ENCODE measurements at regions not wholly inside any gene's neighbourhood (a gene's known extent, or its start where the extent isn't known, plus 50 kb on each side); places are given as distances from the start of the nearest gene placed in this dataset.
"Not testable (repeated sequence)": the region's sequence is repeated elsewhere in the genome, so short reads cannot be mapped to it uniquely, and the experiment has no call there.

GRCh38 chr5:118551031-118551430 is 437.3 kb downstream of the DTWD2 start:
- no peak for DNase-seq

GRCh38 chr5:118548761-118549720 is 439.3 kb downstream of the DTWD2 start:
- no peak for DNase-seq

- DNase-seq: no peak
These were observed 442.9 kb downstream of the DTWD2 start for GRCh38 chr5:118545470-118545869.

- no peak for DNase-seq
These were observed 443.4 kb downstream of the DTWD2 start for GRCh38 chr5:118544887-118545449.

- no peak for DNase-seq
These were observed 454.4 kb downstream of the DTWD2 start for GRCh38 chr5:118533923-118534322.

- no peak for DNase-seq
These were observed 455.2 kb downstream of the DTWD2 start for GRCh38 chr5:118533156-118533555.

GRCh38 chr5:118531276-118531675 is 457.1 kb downstream of the DTWD2 start:
- DNase-seq: no peak

- no peak for DNase-seq
These were observed 458.8 kb downstream of the DTWD2 start for GRCh38 chr5:118529361-118530144.

GRCh38 chr5:118522626-118523025 is 465.7 kb downstream of the DTWD2 start:
- no peak for DNase-seq

GRCh38 chr5:118520771-118521415 is 467.5 kb downstream of the DTWD2 start:
- no peak for DNase-seq

GRCh38 chr5:118519466-118519865 is 468.9 kb downstream of the DTWD2 start:
- DNase-seq: no peak

- no peak for DNase-seq
These were observed 469.6 kb downstream of the DTWD2 start for GRCh38 chr5:118518720-118519119.

GRCh38 chr5:118511846-118512245 is 476.5 kb downstream of the DTWD2 start:
- no peak for DNase-seq

GRCh38 chr5:118506217-118506852 is 482.0 kb downstream of the DTWD2 start:
- DNase-seq: no peak

GRCh38 chr5:118502232-118502631 is 486.1 kb downstream of the DTWD2 start:
- DNase-seq: not testable (repeated sequence)

- DNase-seq: no peak
These were observed 497.0 kb downstream of the DTWD2 start for GRCh38 chr5:118491351-118491750.

- DNase-seq: no peak
These were observed 501.6 kb downstream of the DTWD2 start for GRCh38 chr5:118486647-118487225.

GRCh38 chr5:118479285-118479684 is 509.1 kb downstream of the DTWD2 start:
- no peak for DNase-seq

- DNase-seq: no peak
These were observed 509.5 kb downstream of the DTWD2 start for GRCh38 chr5:118478852-118479251.

GRCh38 chr5:118468085-118468484 is 520.3 kb downstream of the DTWD2 start:
- DNase-seq: no peak

- DNase-seq: no peak
These were observed 521.2 kb downstream of the DTWD2 start for GRCh38 chr5:118467103-118467502.

- DNase-seq: no peak
These were observed 521.9 kb downstream of the DTWD2 start for GRCh38 chr5:118466418-118466817.
